GM12891 (cell line): ENCODE measurements at regions not wholly inside any gene's neighbourhood (a gene's known extent, or its start where the extent isn't known, plus 50 kb on each side); places are given as distances from the start of the nearest gene placed in this dataset.

Experiments
- PAX5 ChIP-seq: IDR thresholded peaks from 2 replicates; pipeline ENCODE4 v1.6.1; 2011; ENCODE audit warnings: low read length, moderate library complexity, mild to moderate bottlenecking; ENCODE audit not compliant: insufficient read depth, severe bottlenecking
- POLR2A ChIP-seq: IDR thresholded peaks from 2 replicates; pipeline ENCODE4 v1.6.1; 2011; ENCODE audit warnings: low read depth, low read length, control low read depth
- POLR2AphosphoS5 ChIP-seq: IDR thresholded peaks from 2 replicates; pipeline ENCODE4 v1.6.1; 2011; ENCODE audit warnings: low read depth, low read length, control low read depth
- POU2F2 ChIP-seq: IDR thresholded peaks from 2 replicates; pipeline ENCODE4 v1.6.1; 2011; ENCODE audit warnings: low read depth, mild to moderate bottlenecking, control low read depth, low read length, moderate library complexity
- TAF1 ChIP-seq: IDR thresholded peaks from 2 replicates; pipeline ENCODE4 v1.6.1; 2011; ENCODE audit warnings: low read depth, low read length, control low read depth

DNA sequence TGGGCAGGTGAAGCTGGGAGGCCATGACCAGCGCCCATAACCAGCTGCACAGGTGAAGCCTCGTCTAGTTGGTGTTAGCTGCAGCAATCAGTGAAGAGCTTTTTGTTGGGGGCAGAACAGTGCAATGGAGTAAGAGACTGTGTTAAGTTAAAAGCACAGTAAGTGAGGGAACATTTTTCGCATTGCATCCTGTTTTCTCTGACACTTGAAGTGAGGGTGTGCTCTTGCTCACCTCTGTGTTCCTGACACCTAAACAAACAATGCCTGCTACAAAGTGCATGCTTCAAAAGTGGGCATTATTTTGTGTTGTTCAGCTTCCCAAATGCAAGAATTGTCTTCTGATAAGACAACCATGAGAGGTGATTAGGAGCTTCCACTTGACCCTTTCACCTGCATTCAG, 324.0 kb upstream of the ACVR2A start:
- TF ChIP-seq PAX5, result no peak
- TF ChIP-seq POLR2A, result no peak
- no peak for TF ChIP-seq POU2F2
- no peak for TF ChIP-seq POLR2AphosphoS5
- no peak for TF ChIP-seq TAF1
